ENCODE measurements at regions not wholly inside any gene's neighbourhood (a gene's known extent, or its start where the extent isn't known, plus 50 kb on each side); places are given as distances from the start of the nearest gene placed in this dataset.

- TF ChIP-seq CTCF (conservative IDR thresholded peaks at IDR 0.05; ENCODE audit: low read depth, low read length) (no peak), EZH2 (IDR thresholded peaks at IDR 0.05; ENCODE audit: low read length, unreplicated experiment) (no peak)
Observed at GRCh38 chr1:227450489-227450888, 112.9 kb upstream of the ZNF678 start.

Measured in PC-3 (cell line).